ENCODE measurements at regions not wholly inside any gene's neighbourhood (a gene's known extent, or its start where the extent isn't known, plus 50 kb on each side); places are given as distances from the start of the nearest gene placed in this dataset.

GRCh38 chr22:48568736-48569330 is 1258.8 kb downstream of the BRD1 start:
- no peak for TF ChIP-seq CTCF (conservative IDR thresholded peaks at IDR 0.05; ENCODE audit: low read depth, low read length)
- DNase-seq (ENCODE audit: low read depth) = no peak
- no peak overlapping the region for H3K4me3 ChIP-seq (ENCODE audit: low read depth, low read length)

- DNase-seq (ENCODE audit: low read depth) = no peak
- H3K4me3 ChIP-seq (ENCODE audit: low read depth, low read length) = no peak overlapping the region
- TF ChIP-seq CTCF (conservative IDR thresholded peaks at IDR 0.05; ENCODE audit: low read depth, low read length) = no peak
Observed at GRCh38 chr22:48567213-48567975, 1260.3 kb downstream of the BRD1 start.

GRCh38 chr22:48566741-48567140 is 1260.9 kb downstream of the BRD1 start:
- no peak for DNase-seq (ENCODE audit: low read depth)
- TF ChIP-seq CTCF (conservative IDR thresholded peaks at IDR 0.05; ENCODE audit: low read depth, low read length) = no peak
- no peak overlapping the region for H3K4me3 ChIP-seq (ENCODE audit: low read depth, low read length)

- DNase-seq (ENCODE audit: low read depth) = no peak
- no peak for TF ChIP-seq CTCF (conservative IDR thresholded peaks at IDR 0.05; ENCODE audit: low read depth, low read length)
- no peak overlapping the region for H3K4me3 ChIP-seq (ENCODE audit: low read depth, low read length)
Observed at GRCh38 chr22:48565901-48566501, 1261.7 kb downstream of the BRD1 start.

GRCh38 chr22:48564995-48565394 is 1262.7 kb downstream of the BRD1 start:
- TF ChIP-seq CTCF (conservative IDR thresholded peaks at IDR 0.05; ENCODE audit: low read depth, low read length) = no peak
- no peak for DNase-seq (ENCODE audit: low read depth)
- no peak overlapping the region for H3K4me3 ChIP-seq (ENCODE audit: low read depth, low read length)

- no peak for DNase-seq (ENCODE audit: low read depth)
- H3K4me3 ChIP-seq (ENCODE audit: low read depth, low read length) = no peak overlapping the region
- no peak for TF ChIP-seq CTCF (conservative IDR thresholded peaks at IDR 0.05; ENCODE audit: low read depth, low read length)
Observed at GRCh38 chr22:48563966-48564330, 1263.7 kb downstream of the BRD1 start.
